KMS-11 (cell line): ENCODE measurements at regions not wholly inside any gene's neighbourhood (a gene's known extent, or its start where the extent isn't known, plus 50 kb on each side); places are given as distances from the start of the nearest gene placed in this dataset.

Experiments
- H2AFZ ChIP-seq: fragments of 200-600 bp; sonication (generic); 2 replicates; pipeline ENCODE4 v1.6.1; 2016; ENCODE audit warnings: antibody characterized with exemption, mixed run types, low read depth
- H3K27ac ChIP-seq: fragments of 200-600 bp; sonication (generic); 2 replicates; pipeline ENCODE4 v1.6.1; 2016; ENCODE audit warnings: mild to moderate bottlenecking, mixed run types
- H3K27me3 ChIP-seq: fragments of 200-600 bp; sonication (generic); 2 replicates; pipeline ENCODE4 v1.6.1; 2017; ENCODE audit warnings: mild to moderate bottlenecking, low read depth, mixed run types, moderate library complexity; ENCODE audit not compliant: insufficient read depth
- H3K36me3 ChIP-seq: fragments of 200-600 bp; sonication (generic); 2 replicates; pipeline ENCODE4 v1.6.1; 2017; ENCODE audit warnings: mild to moderate bottlenecking, mixed run types; ENCODE audit not compliant: insufficient read depth
- H3K4me1 ChIP-seq: fragments of 200-600 bp; sonication (generic); 2 replicates; pipeline ENCODE4 v1.6.1; 2016; ENCODE audit warnings: mild to moderate bottlenecking, low read depth, mixed run types; ENCODE audit not compliant: poor library complexity, severe bottlenecking
- H3K4me2 ChIP-seq: fragments of 200-600 bp; sonication (generic); 2 replicates; pipeline ENCODE4 v1.7.0; 2016; ENCODE audit warnings: mild to moderate bottlenecking, mixed run types
- H3K4me3 ChIP-seq: fragments of 200-600 bp; sonication (generic); IDR thresholded peaks from 2 replicates; pipeline ENCODE4 v1.6.1; 2017; ENCODE audit warnings: low read depth, low read length, mixed read lengths; ENCODE audit not compliant: insufficient read depth
- H3K79me2 ChIP-seq: fragments of 200-600 bp; sonication (generic); 2 replicates; pipeline ENCODE4 v1.6.1; 2016; ENCODE audit warnings: low read depth, mixed run types; ENCODE audit not compliant: insufficient read depth
- H3K9ac ChIP-seq: fragments of 200-600 bp; sonication (generic); 2 replicates; pipeline ENCODE4 v1.6.1; 2016; ENCODE audit warnings: mild to moderate bottlenecking, mixed run types
- H4K20me1 ChIP-seq: fragments of 200-600 bp; sonication (generic); 2 replicates; pipeline ENCODE4 v1.6.1; 2016; ENCODE audit warnings: mild to moderate bottlenecking, mixed run types; ENCODE audit not compliant: insufficient read depth
- TF ChIP-seq, protein P1 (sequence below): fragments of 200-600 bp; sonication (generic); conservative IDR thresholded peaks from 2 replicates; pipeline ENCODE4 v1.6.1; 2017; ENCODE audit warnings: low read depth, mild to moderate bottlenecking, antibody characterized with exemption, low read length, moderate library complexity, mixed read lengths

GRCh38 chr18:47605093-47605492 lies 325.4 kb downstream of the SMAD2 start:
- Histone ChIP-seq H3K4me1 (no peaks in the 10 kb centered on the region), H3K27me3 (no peaks in the 10 kb centered on the region), H3K36me3 (no peaks in the 10 kb centered on the region), H3K27ac (no peak overlapping the region), H4K20me1 (no peaks in the 10 kb centered on the region), H3K79me2 (no peaks in the 10 kb centered on the region), H3K4me2 (no peak overlapping the region), H2AFZ (no peak overlapping the region), H3K9ac (no peak overlapping the region), H3K4me3 (no peak overlapping the region)
- TF ChIP-seq, protein P1, sequence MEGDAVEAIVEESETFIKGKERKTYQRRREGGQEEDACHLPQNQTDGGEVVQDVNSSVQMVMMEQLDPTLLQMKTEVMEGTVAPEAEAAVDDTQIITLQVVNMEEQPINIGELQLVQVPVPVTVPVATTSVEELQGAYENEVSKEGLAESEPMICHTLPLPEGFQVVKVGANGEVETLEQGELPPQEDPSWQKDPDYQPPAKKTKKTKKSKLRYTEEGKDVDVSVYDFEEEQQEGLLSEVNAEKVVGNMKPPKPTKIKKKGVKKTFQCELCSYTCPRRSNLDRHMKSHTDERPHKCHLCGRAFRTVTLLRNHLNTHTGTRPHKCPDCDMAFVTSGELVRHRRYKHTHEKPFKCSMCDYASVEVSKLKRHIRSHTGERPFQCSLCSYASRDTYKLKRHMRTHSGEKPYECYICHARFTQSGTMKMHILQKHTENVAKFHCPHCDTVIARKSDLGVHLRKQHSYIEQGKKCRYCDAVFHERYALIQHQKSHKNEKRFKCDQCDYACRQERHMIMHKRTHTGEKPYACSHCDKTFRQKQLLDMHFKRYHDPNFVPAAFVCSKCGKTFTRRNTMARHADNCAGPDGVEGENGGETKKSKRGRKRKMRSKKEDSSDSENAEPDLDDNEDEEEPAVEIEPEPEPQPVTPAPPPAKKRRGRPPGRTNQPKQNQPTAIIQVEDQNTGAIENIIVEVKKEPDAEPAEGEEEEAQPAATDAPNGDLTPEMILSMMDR = no peak

DNA sequence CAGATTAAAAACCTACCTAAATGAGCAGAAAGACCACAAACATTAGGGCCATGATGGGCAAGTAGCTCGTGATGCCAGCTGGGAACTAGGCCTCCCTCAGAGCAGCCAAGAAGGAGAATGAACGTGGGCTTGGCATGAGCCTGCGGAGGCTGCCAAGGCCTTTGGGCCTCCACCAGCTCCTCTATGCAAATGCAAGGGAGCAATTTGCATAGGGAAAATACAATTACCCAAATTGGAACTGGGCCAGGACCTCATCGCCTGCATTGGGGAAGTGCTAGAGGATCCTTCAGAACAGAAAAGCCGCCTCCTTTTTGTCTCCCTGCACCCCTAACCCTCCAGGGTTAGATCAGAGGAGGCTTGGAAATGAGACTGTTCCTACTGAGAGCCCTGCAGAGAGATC lies 326.4 kb downstream of the SMAD2 start:
- no peaks in the 10 kb centered on the region for H3K36me3 ChIP-seq
- no peak overlapping the region for H3K27ac ChIP-seq
- no peak overlapping the region for H2AFZ ChIP-seq
- no peak overlapping the region for H3K4me3 ChIP-seq
- TF ChIP-seq, protein P1 = no peak
- H3K79me2 ChIP-seq = no peaks in the 10 kb centered on the region
- H3K9ac ChIP-seq = no peak overlapping the region
- H3K4me2 ChIP-seq = no peak overlapping the region
- no peaks in the 10 kb centered on the region for H3K27me3 ChIP-seq
- H3K4me1 ChIP-seq = no peaks in the 10 kb centered on the region
- H4K20me1 ChIP-seq = no peaks in the 10 kb centered on the region

DNA sequence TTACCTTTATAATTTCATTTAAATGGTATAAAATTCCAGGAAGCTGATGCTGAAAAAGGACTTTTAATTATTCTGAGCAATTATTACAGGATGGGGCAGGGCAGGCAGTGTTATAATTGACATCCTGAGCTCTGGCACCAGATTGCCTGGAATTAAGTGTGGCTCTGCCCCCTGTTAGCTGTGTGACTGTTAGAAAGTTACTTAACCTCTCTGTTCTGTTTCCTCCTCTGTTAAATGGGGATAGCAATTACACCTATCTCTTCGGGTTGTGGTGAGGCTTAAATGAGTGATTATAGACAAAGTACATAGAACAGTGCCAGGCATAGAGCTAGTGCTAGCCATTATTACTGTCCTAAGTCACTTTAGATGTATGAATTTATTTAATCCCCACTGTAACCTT lies 327.3 kb downstream of the SMAD2 start:
- H3K36me3 ChIP-seq = no peaks in the 10 kb centered on the region
- TF ChIP-seq, protein P1 = no peak
- H3K4me3 ChIP-seq = no peak overlapping the region
- H3K4me2 ChIP-seq = no peak overlapping the region
- no peaks in the 10 kb centered on the region for H4K20me1 ChIP-seq
- no peaks in the 10 kb centered on the region for H3K79me2 ChIP-seq
- no peak overlapping the region for H2AFZ ChIP-seq
- H3K27ac ChIP-seq = no peak overlapping the region
- H3K9ac ChIP-seq = no peak overlapping the region
- H3K27me3 ChIP-seq = no peaks in the 10 kb centered on the region
- no peaks in the 10 kb centered on the region for H3K4me1 ChIP-seq

DNA sequence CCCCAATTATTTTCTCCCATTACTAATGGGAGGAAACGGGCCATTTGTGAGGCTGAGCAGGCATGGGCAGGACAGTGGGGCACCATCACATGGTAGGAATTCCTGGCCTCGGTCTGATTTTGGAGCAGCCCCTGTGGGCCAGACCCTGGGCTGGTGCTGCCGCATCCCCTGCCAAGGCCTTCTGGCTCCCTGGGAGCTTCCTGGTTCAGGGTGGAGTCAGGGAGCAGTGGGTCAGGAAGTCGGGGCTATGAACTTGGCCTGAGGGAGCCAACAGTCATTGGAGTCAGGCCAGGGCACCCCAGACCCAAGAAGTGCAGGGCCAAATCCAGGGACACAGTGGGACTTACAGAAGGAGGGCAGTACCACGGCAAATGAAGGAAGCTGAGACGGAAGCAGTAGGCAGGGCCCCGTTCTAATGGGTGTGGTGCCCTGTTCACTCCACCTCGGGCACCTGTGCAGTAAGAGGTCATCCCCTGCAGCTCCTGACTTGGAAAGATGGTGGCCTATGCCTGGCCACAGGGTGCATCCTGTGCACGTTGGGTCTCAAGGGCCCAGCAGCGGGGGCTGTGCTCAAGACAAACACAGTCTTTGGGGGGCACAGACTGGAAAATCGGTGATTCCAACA lies 328.1 kb downstream of the SMAD2 start:
- TF ChIP-seq, protein P1 = no peak
- Histone ChIP-seq H2AFZ (no peak overlapping the region), H3K27ac (no peak overlapping the region), H3K79me2 (no peaks in the 10 kb centered on the region), H3K36me3 (no peaks in the 10 kb centered on the region), H3K4me1 (no peaks in the 10 kb centered on the region), H3K4me3 (no peak overlapping the region), H3K9ac (no peak overlapping the region), H3K4me2 (no peak overlapping the region), H4K20me1 (no peaks in the 10 kb centered on the region), H3K27me3 (no peaks in the 10 kb centered on the region)
